WI38 (cell line): ENCODE measurements at regions not wholly inside any gene's neighbourhood (a gene's known extent, or its start where the extent isn't known, plus 50 kb on each side); places are given as distances from the start of the nearest gene placed in this dataset.

ENCODE experiments used
- H3K4me3 ChIP-seq: 2 replicates; pipeline ENCODE4 v1.5.1; 2011; ENCODE audit warnings: low read depth, mild to moderate bottlenecking, control low read depth, low read length
- CTCF ChIP-seq: IDR thresholded peaks from 2 replicates; pipeline ENCODE4 v1.5.1; 2012; ENCODE audit warnings: low read depth, mild to moderate bottlenecking, control low read depth, low read length

- no peak for TF ChIP-seq CTCF
- no peak overlapping the region for H3K4me3 ChIP-seq
Measured at GRCh38 chr13:63124863-63125262, 1709.2 kb upstream of the PCDH20 start.

GRCh38 chr13:63120883-63121282, 1705.2 kb upstream of the PCDH20 start:
- H3K4me3 ChIP-seq: no peak overlapping the region
- no peak for TF ChIP-seq CTCF

GRCh38 chr13:63117710-63118109, 1702.1 kb upstream of the PCDH20 start:
- TF ChIP-seq CTCF: no peak

GRCh38 chr13:63112799-63113395, 1697.2 kb upstream of the PCDH20 start:
- TF ChIP-seq CTCF: no peak
- no peak overlapping the region for H3K4me3 ChIP-seq

More at GRCh38 chr13:63117710-63118109, 1702.1 kb upstream of the PCDH20 start:
- no peak overlapping the region for H3K4me3 ChIP-seq

- TF ChIP-seq CTCF: no peak
- no peak overlapping the region for H3K4me3 ChIP-seq
Measured at GRCh38 chr13:63110466-63110865, 1694.8 kb upstream of the PCDH20 start.

GRCh38 chr13:63107179-63107943, 1691.7 kb upstream of the PCDH20 start:
- TF ChIP-seq CTCF: no peak
- H3K4me3 ChIP-seq: no peak overlapping the region

GRCh38 chr13:63094717-63095116, 1679.1 kb upstream of the PCDH20 start:
- H3K4me3 ChIP-seq: no peak overlapping the region
- TF ChIP-seq CTCF: no peak
